Inferior parietal cortex (tissue), 1 donor: ENCODE measurements at regions not wholly inside any gene's neighbourhood (a gene's known extent, or its start where the extent isn't known, plus 50 kb on each side); places are given as distances from the start of the nearest gene placed in this dataset.

Experiments
- DNase-seq: peaks from one replicate; pipeline ENCODE4 v3.0.0-alpha.2; 2016; ENCODE audit errors: extremely low spot score

DNA sequence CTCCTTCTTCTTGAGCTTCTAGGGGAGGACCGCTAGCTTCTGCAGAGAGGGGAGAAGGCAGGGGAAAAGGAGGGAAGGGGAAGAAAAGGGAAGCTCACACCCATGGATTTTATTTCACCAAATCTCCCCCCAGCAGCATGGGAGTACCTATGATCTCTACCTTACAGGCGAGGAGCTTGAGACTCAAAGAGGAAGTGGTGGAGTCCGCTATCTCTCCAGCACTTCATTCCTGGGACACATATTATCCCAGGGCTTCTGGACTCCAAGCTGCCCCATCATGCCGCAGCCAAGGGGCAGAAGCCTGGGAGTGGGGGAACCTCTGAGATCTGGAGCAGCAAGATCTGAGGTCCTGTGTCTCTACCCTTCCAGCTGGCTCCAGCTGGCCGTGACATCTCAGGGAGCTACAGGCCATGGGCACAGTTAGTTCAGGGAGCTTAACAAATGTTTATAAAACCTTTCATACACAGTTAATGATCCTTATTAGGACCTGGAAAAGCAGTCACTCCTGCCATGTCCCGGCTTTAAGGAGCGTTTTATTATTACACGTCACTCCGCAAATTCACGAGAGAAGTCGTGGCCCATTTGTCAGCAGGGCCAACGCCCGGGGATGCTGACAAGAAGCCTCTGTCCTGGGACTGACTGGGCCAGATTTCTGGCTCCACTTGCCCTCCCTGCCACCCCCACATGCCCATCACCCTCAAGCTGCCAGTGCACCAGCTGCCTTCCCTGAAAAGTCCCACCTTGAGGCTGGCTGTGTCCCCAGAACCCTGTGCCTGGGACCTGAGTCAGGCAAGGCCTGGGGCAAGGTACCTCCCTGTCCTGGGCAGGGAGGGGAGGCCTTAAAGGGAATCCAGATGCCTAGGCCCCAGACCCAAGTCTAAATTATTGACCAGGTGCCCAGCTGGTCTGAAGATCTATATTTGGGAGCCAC lies 132.1 kb upstream of the ZMIZ1 start:
- DNase-seq: no peak

DNA sequence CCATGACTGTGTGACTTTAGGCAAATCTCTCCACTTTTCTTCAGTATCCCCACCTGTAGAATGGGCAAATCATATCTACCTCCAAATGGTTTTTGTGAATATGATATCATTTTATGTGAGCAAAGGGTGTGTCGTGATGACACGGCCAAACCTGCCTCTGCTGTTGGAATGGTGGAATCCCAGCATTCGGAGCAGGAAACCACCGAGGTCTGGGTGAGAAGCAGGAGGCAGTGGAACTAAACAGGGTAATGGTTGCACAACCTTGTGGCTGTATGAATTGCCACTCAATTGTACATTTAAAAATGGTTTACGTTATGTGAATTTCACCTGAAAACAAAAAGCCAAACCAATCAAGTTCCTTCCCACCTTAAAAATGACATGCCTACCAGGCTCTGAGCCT lies 131.4 kb upstream of the ZMIZ1 start:
- no peak for DNase-seq

DNA sequence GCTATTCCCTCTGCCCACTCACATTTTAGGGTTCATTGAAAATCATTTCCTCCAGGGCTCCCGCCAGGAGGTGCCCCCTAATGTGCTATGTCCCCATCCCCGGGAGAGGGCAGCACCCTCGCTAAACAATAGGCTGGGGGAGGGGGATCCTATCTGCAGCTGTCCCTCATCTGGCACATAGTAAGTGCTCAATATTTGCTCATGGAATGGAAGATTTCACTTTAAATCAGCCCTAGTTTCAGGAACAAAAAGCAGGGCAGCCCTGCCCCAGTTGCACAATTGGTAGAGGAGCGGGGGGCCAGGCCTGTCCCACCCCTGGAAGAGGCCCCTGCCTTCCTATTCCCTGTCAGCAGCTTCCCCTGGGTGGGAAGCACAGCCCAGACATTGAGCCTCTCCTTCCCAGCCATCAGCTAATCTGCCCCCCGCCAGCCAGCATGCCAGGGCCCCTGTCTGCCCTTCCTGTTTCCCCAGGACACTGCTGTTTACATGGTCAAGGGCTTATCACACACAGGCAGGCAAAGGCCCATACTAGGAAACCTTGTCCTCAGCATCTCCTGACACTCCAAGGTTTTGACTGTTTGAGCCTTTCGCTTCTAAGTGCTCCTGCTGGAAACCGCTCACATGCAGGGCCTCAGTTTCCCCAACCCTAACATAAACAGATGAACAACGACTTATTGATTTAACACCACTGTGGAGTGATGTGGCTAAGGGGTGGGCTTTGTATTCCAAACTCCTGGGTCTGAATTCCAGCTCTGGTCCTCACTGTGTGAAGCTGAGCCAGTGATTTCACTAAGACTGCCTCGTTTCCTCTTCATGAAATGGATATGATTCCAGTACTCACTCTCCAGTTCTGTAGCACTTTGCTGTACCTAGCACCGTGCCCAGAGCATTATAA lies 130.7 kb upstream of the ZMIZ1 start:
- DNase-seq: no peak

DNA sequence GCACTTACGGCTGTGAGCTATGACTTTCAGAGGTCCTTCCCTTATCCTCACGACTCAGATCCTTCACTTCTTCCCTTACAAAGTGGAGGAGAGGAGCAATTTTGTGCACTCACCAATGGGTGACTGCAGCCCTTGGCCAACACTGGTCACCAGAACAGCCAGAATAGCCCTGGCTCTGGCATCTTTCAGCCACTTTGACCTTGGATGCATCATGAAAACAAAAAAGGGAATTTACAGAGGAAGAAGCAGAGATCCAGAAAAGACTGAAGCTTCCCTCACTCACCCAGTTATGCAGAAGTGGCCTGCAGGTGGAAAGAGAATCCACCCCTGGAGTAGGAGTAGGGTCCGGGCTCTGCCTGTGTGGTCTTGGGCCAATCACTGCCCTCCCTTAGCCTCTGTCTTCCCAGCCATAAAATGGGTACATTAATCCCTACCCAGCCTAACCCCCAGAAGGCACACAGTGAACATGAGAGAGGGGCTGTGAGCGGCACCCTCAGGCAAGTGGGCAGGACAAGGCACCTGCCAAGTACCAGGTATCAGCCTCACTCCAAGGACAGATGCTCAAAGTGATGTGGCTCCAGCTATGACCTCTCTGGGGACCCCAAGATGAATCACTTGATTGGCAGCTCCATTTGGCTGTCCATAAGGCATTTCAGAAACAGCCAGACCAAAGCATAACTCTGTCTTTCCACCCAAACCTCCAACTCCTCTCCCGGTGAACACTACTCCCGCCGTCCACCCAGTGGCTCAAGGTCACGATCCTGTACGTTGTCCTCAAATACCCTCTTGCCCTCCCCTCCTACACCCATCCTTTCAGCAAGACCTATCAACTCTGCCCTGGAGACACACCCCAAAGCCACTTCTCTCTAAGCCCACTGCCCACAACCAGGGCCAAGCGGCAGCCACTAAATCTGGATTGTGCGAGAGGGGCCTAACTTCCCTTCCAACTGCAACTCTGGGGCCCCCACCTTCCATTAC lies 129.8 kb upstream of the ZMIZ1 start:
- DNase-seq: no peak

DNA sequence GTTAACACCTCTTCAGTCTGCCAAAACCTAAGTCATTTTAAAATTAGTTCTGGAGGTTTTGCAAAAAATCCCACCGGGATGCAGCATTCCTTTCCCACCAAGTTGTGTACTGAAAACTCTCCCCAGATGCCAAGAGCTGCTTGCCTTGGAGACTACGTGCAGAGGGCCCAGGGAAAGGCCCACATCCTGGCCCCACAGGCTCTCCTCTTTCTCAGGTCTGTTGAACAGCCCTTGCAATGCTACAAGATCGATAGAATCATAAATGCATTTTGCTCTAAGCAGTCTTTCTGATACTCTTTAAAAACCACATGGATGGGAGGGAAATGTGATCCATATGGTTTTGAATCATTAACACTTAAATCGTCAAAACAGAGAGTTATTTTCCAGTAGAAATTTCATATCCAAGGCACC lies 126.7 kb upstream of the ZMIZ1 start:
- DNase-seq: no peak

DNA sequence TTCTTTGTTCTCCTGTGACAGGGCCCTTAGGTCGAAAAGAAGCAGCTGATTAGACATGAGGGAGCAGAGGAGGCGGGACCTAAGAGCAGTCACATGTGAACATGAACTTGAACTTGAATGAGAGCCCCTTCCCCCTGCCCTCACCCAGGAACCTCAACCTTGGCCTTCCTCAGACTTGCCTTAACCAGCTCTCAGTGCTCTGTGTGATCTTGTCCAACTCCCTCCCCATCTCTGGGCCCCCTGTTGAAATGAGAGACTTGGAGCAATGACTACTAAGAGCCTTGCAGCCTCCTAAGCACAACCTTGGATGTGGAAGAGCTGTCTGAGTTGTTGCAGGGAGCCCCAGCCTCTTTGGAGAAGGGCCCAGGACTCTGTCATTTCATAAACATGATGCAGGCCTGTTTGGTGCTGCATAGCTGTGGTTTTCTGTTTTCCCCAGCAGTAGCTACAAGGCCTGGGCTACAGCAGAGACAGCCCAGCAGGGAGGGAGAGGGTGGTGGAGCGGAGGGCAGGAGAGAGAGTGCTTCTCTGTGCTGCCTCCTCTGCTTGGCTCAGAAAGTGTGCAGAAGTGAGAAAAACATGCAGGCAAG lies 123.9 kb upstream of the ZMIZ1 start:
- DNase-seq: no peak

DNA sequence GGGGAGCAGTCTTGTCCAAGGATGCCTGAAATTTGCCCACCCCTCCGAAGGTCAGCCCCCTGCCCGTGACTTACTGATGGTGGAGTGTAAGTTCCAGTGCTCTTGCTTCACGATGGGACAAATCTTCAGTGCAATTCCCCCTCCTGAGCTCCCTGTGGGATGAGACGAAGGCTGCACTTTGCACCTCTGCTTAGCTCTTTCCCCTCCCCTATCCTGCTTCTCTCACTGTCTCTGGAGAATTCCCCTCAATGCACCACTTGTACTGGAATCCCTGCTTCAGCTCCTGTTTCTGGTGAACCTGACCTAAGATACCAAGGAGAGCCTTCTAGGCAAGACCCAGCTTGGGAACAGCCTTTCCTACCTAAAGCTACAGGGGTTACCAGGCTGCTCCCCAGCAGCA lies 122.9 kb upstream of the ZMIZ1 start:
- no peak for DNase-seq

DNA sequence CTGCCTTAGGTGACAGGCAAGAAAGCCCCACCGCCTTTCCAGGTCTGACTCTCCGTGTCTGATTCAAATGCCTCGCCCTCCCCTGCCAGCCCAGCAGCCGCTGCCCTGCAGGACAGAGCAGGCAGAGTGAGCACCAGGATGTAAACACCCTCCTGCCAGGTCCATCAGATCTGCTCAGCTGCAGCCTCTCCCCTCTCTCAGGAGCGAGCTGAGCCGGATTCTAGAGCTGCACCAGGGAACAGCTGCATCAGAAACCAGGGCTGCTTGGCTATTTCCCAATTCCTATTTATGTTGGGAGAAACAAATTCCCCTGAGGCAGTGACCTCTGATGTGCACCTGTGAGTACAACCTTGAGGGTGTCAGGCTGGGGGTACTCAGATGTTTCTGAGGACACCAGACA lies 121.5 kb upstream of the ZMIZ1 start:
- no peak for DNase-seq

DNA sequence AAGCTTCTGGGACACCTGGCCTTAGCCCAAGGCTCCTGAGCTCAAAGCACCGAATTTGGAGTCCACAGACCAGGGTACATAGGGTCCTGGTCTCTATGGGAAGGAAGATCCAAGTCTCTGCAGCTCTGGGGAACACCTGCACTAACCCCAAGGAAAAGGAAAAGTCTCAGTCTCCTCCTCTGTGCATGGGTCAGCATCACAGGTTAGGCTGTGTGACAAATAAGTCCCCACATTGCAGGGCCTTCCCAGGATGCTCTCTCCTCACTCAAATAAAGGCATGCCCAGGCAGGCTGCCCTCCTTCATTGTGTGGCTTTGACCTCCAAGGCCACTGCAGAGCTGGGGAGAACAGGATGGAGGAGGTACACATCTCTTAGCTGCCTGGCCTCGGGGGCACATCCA lies 121.0 kb upstream of the ZMIZ1 start:
- no peak for DNase-seq

DNA sequence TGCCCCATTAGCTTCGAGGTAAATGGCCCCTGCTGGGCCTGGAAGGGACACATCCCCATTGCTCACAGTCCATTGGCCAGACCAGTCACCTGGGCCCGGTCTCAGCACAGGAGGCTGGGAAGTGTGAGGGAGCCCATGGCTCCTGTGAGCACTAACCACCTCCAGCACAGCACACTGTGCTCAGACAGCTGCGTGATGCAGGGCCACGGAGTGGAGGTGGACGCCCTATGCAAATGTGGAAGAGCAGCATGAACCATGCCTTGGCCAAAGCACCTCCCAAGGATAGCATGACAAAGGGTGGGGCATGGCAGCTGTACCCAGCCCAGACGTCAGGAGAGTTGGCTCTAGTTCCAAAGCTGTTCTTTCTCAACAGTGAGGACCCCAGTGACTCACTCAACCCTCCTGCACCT lies 120.1 kb upstream of the ZMIZ1 start:
- DNase-seq: no peak

DNA sequence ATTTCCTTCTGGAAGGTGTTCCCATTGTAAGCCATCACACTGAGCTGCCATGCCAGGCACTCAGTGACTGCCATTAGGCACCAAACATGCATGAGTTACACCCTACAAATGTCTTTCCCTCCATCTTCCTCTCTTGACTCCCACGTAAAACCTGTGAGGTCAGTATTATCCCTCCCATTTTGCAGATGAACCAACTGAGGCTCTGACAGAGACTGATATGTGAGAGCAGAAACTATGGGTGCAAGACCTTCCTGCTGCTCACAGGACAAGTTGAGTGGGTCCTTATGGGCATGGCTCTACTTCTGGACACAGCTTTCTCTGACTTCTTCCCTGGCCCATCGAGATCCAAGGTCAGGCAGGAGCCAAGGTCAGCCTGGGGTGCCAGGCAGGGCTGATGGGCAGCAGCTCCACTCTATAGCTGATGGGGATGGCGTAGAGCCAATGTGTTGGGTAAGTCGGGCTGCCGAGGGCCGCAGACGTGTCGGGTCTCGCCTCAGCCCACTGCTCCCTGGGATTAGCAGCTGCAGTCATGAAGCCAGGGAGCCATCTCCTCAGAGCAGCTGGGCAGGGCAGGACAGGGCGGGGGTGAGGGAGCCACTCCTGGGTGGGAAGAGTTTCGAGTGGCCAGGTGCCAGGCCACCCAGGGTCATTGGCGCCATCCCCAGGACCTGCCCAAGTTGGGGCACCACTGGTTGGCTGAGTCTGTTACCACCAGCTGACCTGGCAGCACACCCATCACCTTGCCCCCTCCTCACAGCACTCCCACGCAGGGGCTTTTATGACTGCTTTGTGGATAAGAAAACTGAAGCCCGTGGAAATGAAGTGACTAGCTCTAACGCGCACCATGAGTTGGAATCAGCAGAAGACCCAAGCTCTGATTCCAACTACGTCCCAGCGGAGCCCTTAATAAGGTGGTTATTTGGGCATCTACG lies 117.8 kb upstream of the ZMIZ1 start:
- no peak for DNase-seq

DNA sequence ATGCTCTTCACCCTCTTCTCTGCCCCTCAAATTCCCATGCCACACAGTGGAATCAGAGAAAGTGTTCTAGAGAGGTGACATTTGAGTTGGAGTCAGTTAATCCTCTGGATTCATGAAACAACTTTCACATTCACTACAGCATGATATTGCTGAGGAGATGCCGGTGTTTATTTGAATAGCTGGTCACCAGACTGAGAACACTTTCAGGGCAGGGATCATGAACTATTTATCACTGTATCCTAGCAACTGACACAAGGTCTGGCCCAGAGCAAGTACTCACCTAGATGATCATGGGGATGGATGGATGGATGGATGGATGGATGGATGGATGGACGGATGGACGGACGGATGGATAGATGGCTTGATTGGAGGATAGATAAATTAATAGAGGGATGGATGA lies 116.7 kb upstream of the ZMIZ1 start:
- DNase-seq: no peak

DNA sequence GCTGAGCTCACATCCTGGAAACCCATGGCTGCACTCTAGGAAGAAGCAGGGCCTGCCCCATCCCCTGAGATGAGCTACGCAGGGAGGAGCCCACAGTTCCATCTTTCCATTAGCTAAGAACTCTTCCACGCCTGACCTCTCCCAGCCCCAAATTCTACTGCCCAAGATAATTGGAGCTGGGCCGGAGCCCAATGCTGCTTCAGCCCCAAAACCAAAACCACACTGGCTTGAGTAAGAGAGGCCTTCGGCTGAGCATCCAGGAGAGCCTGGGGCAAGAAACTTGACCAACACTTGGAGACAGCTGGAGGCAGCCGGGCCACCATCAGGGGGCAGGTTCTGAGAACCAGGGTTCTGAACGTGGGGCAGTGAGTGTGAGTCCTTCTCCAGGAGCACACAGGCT lies 116.1 kb upstream of the ZMIZ1 start:
- DNase-seq: no peak

DNA sequence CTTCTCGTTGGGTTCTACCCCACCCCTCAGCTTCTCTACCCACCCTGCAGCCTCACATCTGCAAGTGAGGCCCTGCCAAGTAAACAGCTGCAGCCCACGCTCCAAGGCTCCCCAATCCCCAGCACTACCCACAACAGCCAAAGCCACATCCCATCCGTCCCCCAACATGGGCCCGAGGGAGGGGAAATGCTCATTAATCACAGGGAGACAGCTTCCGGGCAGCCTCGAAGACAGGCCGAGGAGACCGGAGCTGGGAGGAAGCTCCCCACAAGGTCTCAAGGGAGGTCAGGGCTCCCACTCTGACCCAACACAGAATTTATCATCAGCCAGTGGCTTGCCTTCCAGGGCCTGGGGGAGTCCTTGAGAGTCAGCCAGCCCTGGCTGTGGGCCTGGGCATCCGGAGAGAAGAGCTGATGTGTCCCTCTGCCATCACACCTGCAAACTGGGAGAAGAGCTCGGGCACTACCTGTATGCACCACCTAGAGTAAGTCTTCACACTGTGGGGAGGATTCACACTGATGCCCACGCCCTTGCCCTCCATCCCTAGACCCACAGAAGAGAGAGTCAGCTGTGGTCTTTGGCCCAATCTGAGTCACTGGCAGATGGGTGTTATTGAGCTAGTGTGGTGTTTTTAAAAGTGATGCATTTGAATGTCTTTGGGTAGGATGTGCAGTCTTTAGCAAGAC lies 115.5 kb upstream of the ZMIZ1 start:
- DNase-seq: no peak

DNA sequence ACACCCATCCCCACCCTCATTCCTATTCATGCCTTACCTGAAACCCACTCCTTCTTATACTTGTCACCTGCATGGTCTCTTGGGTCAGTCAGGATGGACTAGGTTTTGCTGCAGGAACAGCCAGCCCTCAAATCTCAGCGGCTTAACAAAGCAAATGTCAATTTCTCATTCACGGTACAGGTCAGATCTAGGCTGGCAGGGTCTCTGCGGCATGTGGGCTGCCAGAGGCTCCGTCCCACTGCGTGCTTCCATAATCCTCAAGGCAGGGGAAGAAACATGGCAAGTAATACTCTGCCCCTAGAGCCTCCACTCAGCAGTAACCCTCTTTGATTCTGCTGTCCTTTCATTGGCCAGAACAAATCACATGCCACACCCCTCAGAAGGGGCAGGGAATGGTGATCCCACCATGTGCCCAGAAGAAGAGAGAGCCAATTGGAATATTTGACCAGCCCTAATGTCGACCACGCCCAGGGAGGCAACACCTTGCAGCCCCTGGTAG lies 114.9 kb upstream of the ZMIZ1 start:
- DNase-seq: no peak

DNA sequence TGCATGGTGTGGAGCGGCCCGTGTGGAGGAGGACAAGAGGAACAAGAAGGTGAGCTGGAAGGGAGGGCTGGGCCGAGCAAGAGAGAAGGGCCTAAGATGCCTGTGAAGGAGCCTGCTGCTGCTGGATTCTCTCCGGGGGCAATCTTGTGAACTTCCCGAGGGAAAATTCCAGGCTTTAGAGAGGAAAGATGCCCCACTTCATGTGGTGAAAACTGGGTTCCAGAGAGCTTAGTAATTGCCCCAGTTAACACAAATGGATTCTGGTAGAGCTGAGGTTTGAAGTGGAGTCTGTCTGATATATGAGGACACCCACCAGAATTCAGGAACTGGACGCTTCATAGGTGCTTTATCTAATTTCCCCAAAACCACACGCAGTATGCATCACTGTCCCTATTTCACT lies 114.1 kb upstream of the ZMIZ1 start:
- DNase-seq: no peak

DNA sequence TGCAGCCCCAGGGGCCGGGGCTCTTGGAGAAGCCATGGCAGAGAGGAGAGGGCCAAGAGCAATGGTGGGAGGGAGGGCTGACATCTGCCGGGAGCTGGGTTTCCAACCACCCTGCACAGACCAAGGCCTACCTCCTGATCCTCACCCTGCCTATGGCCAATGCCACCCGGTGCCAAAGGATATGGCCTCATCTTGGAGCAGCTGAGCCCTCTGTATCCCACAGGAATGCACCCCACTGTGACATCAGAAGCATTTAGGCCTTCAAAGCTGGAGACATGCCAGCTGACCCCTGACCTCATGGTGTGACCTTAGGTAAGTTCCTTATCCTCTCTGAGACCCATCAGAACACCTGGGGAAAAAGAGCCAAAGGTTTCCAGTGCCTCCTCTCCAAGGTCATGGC lies 113.6 kb upstream of the ZMIZ1 start:
- DNase-seq: no peak

DNA sequence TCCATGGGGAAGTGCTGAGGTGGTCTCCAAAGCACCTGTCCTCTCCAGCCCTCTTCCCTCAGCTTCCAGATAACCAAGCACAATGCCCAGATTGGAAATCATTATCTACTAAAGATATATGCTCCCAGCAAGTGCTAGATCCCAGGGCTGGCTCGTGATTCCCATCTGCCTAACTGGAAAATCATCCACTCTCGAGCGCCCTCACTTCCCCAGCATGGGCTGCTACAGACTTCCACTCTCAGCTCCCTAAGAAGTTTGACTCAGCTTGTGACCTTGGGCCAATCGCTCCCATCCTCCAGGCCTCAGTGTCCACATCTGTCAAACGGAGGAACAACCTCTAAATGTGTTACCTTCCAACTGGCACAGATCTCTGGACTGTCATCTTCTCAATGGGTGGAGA lies 112.4 kb upstream of the ZMIZ1 start:
- no peak for DNase-seq

DNA sequence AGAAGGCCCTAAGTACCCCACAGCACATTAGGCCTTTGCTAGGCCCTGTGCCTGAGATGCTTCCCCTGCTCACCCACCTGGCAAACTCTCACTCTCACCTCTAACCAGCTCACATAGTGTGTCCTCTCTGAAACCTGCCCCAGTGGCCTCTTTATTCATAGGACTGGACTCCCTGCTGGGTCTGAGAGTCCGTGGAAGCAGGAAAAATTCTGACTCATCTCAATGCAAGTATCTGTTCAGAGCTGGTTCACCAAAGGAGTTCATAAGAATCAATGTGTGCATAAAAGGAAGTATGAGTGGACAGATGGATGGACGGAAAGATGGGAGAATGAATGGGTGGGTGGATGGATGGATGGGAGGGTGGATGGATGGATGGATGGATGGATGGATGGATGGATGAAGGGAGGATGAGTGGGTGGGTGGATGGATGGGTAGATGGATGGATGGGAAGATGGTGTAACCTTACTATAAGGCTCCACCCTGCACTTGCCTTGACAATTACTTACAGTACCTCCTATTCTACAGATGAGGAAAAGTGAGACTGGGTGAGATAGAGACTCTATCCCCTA lies 111.2 kb upstream of the ZMIZ1 start:
- DNase-seq: no peak
